ENCODE measurements at regions not wholly inside any gene's neighbourhood (a gene's known extent, or its start where the extent isn't known, plus 50 kb on each side); places are given as distances from the start of the nearest gene placed in this dataset.
A peak's percentile ranks its signal among the peaks of the same experiment; 100 is the strongest.

DNA sequence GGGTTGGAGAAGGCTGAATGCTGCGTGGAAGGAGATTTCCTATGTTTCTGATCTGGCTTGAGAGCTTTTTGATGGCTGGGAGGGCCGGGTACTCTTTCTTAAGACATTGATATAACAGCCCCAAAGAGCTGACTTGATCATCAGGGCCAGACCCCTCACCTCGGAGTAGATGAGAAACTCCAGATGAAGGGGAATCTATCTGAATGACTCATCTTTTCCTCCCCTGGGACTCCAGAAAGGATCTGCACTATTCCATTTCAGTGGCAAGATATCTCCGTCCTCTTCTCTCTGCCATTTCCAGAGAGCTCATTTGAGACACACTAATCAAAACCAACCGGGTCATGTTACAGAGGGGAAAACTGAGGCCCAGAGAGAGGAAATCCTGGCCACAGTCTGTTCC lies 92.9 kb upstream of the MSX1 start:
- in situ Hi-C loops (cut with MboI; ENCODE audit: low pct_unique_long_range_greater_than_20kb in 2 of 9, low sequenced_read_pairs in 9 of 9, unreplicated experiment in 9 of 9), result no loop called here
- WGBS, 10 experiments, result 0 to 100% (median 88%) methylated on average over 1 to 4 of the region's 5 CpGs; no CpG with 5 or more reads in 4 of the 10 experiments
- H3K4me3 ChIP-seq, result no peak overlapping the region
- ATAC-seq (replicated peaks in 6 of 8), result peak in 5 of 8 experiments; percentile 34 to 69 (median 62)
- H3K4me1 ChIP-seq (replicated peaks in 1 of 2), result peaks cover 6 to 11% of the 10 kb centered on the region in 2 donors
- no peak overlapping the region for H3K27ac ChIP-seq

DNA sequence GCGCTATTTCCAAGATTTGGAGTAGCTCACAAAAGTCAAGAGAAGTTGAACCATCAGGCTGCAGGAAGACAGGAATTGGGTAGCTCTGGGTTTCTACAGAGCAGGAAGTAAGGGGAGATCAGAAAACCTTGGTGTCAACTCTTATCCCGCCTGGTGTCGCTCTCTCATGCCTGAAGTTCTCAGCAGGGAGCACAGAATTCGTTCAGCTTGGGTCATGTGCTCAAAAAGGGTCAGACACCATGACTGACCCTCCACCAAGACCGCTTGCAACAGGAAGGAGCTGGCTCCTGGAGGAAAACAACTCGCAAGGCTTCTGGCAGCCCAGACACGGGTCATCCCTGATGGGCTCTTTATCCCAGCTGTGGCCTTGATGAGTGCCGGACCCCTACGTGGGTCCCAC lies 93.7 kb upstream of the MSX1 start:
- no peak overlapping the region for H3K4me3 ChIP-seq
- in situ Hi-C loops (cut with MboI; ENCODE audit: low pct_unique_long_range_greater_than_20kb in 2 of 9, low sequenced_read_pairs in 9 of 9, unreplicated experiment in 9 of 9), result no loop called here
- peaks cover 14 to 18% of the 10 kb centered on the region in 2 donors for H3K4me1 ChIP-seq (replicated peaks in 1 of 2)
- 60 to 100% (median 94%) methylated on average over 1 to 8 of the region's 9 CpGs; no CpG with 5 or more reads in 1 of the 10 experiments for WGBS, 10 experiments
- no peak overlapping the region for H3K27ac ChIP-seq
- no peak for ATAC-seq (replicated peaks in 6 of 8)

DNA sequence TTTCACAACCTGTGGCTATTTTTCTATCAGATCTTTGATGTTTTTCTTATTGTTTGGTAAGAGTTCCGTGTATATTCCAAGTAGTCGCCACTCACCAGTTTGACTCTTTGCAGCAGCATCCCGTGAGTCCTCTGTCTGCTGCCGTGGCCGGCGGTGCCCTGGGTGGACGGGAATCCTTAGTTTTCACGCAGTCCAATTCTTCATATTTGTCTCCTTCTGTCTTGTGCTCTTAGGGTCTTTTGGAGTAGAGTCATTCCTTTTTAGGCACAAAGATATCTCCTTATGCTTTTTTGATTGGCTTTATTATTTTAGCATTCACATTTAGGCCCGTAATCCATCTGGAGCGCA lies 94.9 kb upstream of the MSX1 start:
- 82 to 100% (median 94%) methylated on average over 2 to 9 of the region's 10 CpGs for WGBS, 10 experiments
- in situ Hi-C loops (cut with MboI; ENCODE audit: low pct_unique_long_range_greater_than_20kb in 2 of 9, low sequenced_read_pairs in 9 of 9, unreplicated experiment in 9 of 9), result no loop called here
- Histone ChIP-seq H3K4me1 (replicated peaks in 1 of 2) (peaks cover 17 to 21% of the 10 kb centered on the region in 2 donors), H3K4me3 (no peak overlapping the region), H3K27ac (no peak overlapping the region)
- ATAC-seq (replicated peaks in 6 of 8), result no peak

DNA sequence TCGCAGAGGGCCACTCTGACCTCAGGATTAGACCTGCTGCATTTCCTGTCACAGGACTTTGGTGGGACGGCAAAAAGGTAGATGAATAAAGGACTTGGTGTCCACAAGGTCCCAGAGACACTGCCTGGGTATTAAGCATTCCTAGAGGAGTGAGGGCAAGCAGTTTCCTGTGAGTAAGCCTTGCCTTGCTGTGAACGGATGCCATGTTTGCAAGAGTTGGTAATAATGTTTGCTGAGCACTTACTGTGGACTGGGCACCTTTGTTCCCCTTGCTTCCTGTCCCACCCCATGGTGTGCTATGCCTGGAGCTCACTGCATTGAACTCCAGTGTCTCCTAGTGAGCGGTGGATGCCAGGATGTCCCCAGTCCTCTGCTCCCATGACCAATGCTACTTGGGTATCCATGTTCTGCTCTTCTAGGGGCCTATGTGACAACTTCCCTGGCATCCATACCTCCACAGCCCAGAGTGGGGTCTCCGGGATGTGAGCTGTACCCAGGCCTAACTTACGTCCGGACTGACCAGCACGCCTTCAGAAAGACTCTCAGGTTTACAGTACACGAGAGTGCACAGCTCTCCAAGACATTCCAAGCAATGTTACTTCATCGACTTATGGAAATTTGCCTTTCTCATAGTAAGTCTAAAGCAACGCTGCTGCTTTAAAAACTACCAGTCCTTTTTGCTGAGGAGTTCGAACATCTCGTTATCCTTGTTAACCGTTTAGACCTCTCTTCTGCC lies 95.5 kb upstream of the MSX1 start:
- H3K4me1 ChIP-seq (replicated peaks in 1 of 2), result peaks cover 17 to 25% of the 10 kb centered on the region in 2 donors
- 47 to 90% (median 73%) methylated on average over 2 to 13 of the region's 14 CpGs for WGBS, 10 experiments
- peak in 2 of 8 experiments; percentile 1 to 5 for ATAC-seq (replicated peaks in 6 of 8)
- in situ Hi-C loops (cut with MboI; ENCODE audit: low pct_unique_long_range_greater_than_20kb in 2 of 9, low sequenced_read_pairs in 9 of 9, unreplicated experiment in 9 of 9), result no loop called here
- no peak overlapping the region for H3K27ac ChIP-seq
- no peak overlapping the region for H3K4me3 ChIP-seq

DNA sequence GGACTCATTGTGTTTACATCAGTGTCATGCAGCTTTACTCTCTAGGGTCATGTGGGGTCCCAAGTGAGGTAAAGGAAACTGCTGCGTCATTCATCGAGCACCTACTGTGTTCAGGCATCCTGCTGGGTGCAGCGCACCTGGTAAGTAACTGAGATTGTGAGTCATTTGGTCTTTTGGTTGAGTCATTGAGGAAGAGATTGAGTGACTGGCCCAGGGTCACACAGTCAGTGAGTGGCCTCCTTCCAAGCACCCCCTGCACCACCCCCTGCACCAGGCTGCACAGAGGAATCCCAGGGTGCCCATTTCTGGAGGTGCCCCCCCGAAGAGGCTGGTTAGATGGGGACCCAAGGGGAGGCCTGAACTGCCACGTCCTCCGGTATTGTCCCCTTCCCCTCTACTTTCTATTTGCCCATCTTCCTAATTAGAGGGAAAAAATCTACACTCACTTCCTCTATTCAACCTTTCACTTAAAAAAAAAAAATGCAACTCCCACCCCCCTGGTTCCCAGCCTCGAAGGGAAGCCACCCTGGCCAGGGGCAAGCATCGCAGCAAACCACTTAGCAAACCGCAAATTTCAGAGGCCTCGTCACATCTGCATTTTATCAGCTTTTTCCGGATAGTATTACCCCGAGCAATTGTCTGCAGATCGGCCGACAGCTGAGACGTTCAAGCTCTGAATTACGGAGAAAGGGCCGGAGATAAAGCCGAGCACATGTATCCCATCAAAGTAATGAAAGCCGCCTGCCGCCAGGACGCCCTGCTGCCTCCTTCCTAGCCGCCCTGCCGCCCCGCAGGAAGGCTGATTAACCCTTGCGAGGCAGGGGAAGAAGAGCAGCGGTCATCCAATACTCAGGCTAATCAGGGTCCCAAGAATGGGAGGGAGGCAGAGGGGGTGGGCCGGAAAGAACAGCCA lies 96.3 kb upstream of the MSX1 start:
- ATAC-seq (replicated peaks in 6 of 8), result peak in 3 of 8 experiments; percentile 65 to 72 (median 65)
- no peak overlapping the region for H3K27ac ChIP-seq
- WGBS, 10 experiments, result 17 to 42% (median 24%) methylated on average over 1 to 23 of the region's 27 CpGs; no CpG with 5 or more reads in 4 of the 10 experiments
- H3K4me1 ChIP-seq (replicated peaks in 1 of 2), result peaks cover 20 to 33% of the 10 kb centered on the region in 2 donors
- in situ Hi-C loops (cut with MboI; ENCODE audit: low pct_unique_long_range_greater_than_20kb in 2 of 9, low sequenced_read_pairs in 9 of 9, unreplicated experiment in 9 of 9), result no loop called here
- H3K4me3 ChIP-seq, result no peak overlapping the region

DNA sequence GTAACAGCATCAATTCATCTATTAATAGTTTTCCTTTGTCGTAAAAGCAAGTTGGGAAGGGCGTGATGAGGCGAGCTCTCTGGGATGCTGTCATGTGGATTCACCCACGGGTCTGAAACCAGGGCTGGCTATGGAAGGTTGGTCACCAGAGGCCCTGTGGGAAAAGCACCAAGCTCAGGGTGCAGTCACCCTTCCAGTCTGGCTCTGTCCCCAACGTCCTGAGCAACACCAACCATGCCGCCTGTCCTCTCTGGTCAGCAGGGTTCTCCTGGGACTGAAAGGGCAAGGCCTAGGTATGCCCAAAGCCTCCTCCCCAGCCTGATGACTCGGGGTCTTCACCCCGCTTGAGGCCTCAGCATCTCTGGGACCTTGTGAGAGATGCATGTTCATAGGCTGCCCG lies 97.2 kb upstream of the MSX1 start:
- no peak for ATAC-seq (replicated peaks in 6 of 8)
- peaks cover 22 to 36% of the 10 kb centered on the region in 2 donors for H3K4me1 ChIP-seq (replicated peaks in 1 of 2)
- no peak overlapping the region for H3K27ac ChIP-seq
- 50 to 100% (median 79%) methylated on average over 1 to 6 of the region's 9 CpGs; no CpG with 5 or more reads in 3 of the 10 experiments for WGBS, 10 experiments
- in situ Hi-C loops (cut with MboI; ENCODE audit: low pct_unique_long_range_greater_than_20kb in 2 of 9, low sequenced_read_pairs in 9 of 9, unreplicated experiment in 9 of 9), result no loop called here
- H3K4me3 ChIP-seq, result no peak overlapping the region

DNA sequence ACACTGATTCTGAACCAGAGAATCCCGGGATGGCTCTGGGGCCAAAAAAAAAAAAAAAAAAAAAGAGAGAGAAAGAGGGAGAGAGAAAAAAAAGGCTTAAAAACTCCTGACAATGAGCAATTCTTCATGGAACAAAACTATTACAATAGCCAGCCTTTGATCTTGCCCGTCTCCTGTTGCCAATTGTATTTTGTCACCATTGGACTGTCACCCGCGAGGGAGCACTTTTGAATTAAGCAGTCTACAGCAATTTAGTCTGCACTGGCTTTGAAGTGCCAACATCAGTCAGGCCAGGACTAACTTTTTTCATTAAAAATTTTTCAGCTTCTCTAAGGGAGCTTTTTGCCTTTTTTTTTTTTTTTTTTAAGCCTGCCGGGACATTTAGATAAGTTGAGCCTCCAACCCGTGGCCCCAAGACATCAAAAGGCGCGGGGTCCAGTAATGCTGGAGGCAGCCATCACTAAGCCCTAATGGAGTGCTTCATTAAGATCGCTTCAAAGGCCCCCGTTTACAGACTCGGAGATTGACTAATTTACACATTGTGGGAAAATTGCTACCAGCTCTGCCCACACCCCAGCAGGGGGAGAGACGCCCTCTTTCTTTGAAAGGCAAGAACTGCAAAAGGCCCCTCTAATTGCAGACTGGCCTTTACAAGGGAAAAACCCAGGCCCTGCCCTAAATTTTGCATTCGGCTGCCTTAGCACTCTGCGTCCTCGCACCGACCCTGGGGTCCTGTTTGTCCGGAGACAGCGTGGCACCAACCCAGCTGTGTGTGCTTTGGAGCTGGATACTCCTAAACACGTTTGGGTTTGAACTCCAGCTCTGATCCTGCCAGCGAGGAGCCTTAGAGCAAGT lies 98.1 kb upstream of the MSX1 start:
- Histone ChIP-seq H3K4me3 (no peak overlapping the region), H3K4me1 (replicated peaks in 1 of 2) (peaks cover 22 to 36% of the 10 kb centered on the region in 2 donors), H3K27ac (no peak overlapping the region)
- 11 to 79% (median 38%) methylated on average over 2 to 15 of the region's 20 CpGs for WGBS, 10 experiments
- peak in 6 of 8 experiments; percentile 39 to 66 (median 55) for ATAC-seq (replicated peaks in 6 of 8)
- in situ Hi-C loops (cut with MboI; ENCODE audit: low pct_unique_long_range_greater_than_20kb in 2 of 9, low sequenced_read_pairs in 9 of 9, unreplicated experiment in 9 of 9), result no loop called here

DNA sequence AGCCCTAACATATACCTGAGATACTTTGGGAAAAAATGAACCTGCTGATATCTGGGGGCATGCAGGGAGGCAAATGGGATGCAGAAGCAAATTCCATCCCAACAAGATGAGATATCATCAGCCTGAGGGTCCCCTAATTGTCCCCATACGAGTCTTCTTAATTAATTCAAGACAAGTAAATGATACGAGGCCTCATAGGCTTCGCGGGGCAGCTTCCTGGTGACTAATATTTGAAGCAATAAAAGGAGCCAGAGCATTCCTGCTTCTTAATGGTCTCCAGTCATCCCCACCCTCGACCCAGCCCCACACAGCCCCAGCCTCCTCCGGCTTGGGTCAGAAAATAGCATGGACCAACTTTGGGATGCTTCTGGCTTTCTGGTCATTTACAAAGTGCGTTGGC lies 99.6 kb upstream of the MSX1 start:
- H3K4me3 ChIP-seq, result no peak overlapping the region
- peaks cover 22 to 36% of the 10 kb centered on the region in 2 donors for H3K4me1 ChIP-seq (replicated peaks in 1 of 2)
- no peak for ATAC-seq (replicated peaks in 6 of 8)
- WGBS, 10 experiments, result 0 to 86% (median 60%) methylated on average over 1 to 5 of the region's 7 CpGs; no CpG with 5 or more reads in 3 of the 10 experiments
- in situ Hi-C loops (cut with MboI; ENCODE audit: low pct_unique_long_range_greater_than_20kb in 2 of 9, low sequenced_read_pairs in 9 of 9, unreplicated experiment in 9 of 9), result no loop called here
- H3K27ac ChIP-seq, result no peak overlapping the region

DNA sequence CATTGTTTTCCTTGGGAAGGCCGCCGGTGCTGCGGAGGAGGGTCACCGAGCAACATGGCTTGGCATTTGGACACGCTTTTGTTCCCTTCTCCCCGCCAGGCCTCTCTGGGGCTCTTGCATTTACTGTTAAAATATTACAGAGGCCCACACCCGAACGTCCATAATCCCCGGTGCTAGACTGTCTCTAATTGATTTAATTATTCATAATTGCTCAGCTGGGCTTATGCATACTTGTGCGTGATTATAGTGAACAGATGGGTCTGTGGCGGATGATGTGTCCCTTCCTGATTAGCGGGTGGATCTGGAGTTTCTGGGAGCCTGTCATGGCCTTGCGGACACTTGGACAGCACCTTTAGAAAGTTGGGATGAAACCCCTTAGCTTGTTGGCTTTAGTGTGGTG lies 100.2 kb upstream of the MSX1 start:
- peak in 7 of 8 experiments; percentile 24 to 77 (median 48) for ATAC-seq (replicated peaks in 6 of 8)
- Histone ChIP-seq H3K4me1 (replicated peaks in 1 of 2) (peaks cover 22 to 36% of the 10 kb centered on the region in 2 donors), H3K27ac (no peak overlapping the region), H3K4me3 (no peak overlapping the region)
- in situ Hi-C loops (cut with MboI; ENCODE audit: low pct_unique_long_range_greater_than_20kb in 2 of 9, low sequenced_read_pairs in 9 of 9, unreplicated experiment in 9 of 9), result no loop called here
- WGBS, 10 experiments, result 0 to 100% (median 52%) methylated on average over 1 to 11 of the region's 13 CpGs

DNA sequence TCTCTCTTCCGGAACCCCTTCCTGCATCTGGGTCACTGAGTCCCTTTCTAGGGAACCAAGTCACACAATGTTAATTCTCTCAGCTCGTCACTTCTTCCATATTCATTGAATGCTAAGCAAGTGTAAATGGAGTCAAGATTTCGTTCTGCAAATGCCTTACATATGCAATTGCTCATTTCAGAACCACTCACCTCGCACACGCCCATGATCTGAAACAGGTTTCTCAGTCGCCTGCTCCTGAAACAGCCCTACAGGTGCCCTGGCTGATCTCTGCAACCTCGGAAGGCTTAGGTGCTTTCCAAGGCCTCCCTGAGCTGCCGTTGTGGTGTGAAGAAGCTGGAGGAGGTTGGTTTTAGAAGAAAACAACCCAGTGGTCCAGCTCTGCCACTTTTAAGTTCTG lies 100.8 kb upstream of the MSX1 start:
- ATAC-seq (replicated peaks in 6 of 8), result peak in 4 of 8 experiments; percentile 30 to 62 (median 50)
- WGBS, 10 experiments, result 0 to 100% (median 71%) methylated on average over 1 to 7 of the region's 8 CpGs; no CpG with 5 or more reads in 3 of the 10 experiments
- in situ Hi-C loops (cut with MboI; ENCODE audit: low pct_unique_long_range_greater_than_20kb in 2 of 9, low sequenced_read_pairs in 9 of 9, unreplicated experiment in 9 of 9), result no loop called here
- Histone ChIP-seq H3K4me1 (replicated peaks in 1 of 2) (peaks cover 22 to 36% of the 10 kb centered on the region in 2 donors), H3K27ac (no peak overlapping the region), H3K4me3 (no peak overlapping the region)

DNA sequence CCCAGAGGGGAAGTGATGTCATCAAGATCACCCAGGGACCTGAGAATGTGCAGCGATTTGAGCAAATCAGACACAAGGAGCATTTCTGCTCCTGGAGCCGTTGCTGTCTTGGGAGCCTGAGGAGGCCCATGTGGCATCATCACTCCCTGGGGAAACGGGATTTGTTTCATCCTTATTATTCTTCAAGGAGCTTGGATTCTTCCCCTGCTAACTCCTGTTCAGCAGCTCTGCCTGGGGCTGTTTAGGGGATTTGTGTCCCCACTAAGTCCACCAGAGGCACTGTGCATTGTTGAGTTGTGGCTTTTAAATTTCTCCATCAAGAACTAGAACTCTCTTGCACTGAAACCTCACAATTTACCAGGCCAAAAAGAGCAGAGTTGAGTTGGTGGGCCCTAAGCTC lies 104.2 kb upstream of the MSX1 start:
- no peak for ATAC-seq (replicated peaks in 6 of 8)
- no peak overlapping the region for H3K4me3 ChIP-seq
- peaks cover 29 to 35% of the 10 kb centered on the region in 2 donors for H3K4me1 ChIP-seq (replicated peaks in 1 of 2)
- 50 to 100% (median 100%) methylated on average over 1 to 3 of the region's 3 CpGs; no CpG with 5 or more reads in 5 of the 10 experiments for WGBS, 10 experiments
- in situ Hi-C loops (cut with MboI; ENCODE audit: low pct_unique_long_range_greater_than_20kb in 2 of 9, low sequenced_read_pairs in 9 of 9, unreplicated experiment in 9 of 9), result no loop called here
- H3K27ac ChIP-seq, result no peak overlapping the region

DNA sequence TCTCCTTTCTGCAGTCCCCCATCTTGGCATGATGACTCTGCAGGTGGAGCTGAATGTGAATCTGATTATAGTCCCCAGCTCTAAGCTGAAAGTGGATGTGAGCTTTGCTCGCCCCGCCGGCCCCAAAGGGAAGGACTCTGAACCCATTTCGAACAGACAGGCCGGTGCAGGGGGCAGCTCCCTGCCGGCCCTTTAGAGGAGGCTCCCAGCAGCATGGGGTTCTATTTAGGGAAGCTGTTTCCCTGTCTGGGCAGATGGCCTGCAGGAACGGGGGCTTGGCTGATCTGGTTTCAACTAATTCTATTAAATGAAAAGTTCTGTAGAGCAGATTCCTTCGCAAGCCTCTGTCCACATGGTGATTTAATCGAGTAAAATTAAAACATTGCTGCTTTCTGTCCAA lies 104.8 kb upstream of the MSX1 start:
- ATAC-seq (replicated peaks in 6 of 8), result no peak
- Histone ChIP-seq H3K27ac (no peak overlapping the region), H3K4me3 (no peak overlapping the region), H3K4me1 (replicated peaks in 1 of 2) (peaks cover 29 to 35% of the 10 kb centered on the region in 2 donors)
- 58 to 76% (median 74%) methylated on average over 2 to 6 of the region's 9 CpGs; no CpG with 5 or more reads in 7 of the 10 experiments for WGBS, 10 experiments
- in situ Hi-C loops (cut with MboI; ENCODE audit: low pct_unique_long_range_greater_than_20kb in 2 of 9, low sequenced_read_pairs in 9 of 9, unreplicated experiment in 9 of 9), result no loop called here

Measured in motor neuron (in vitro differentiated cells).